Gastrocnemius medialis (tissue), 4 donors: ENCODE measurements at regions not wholly inside any gene's neighbourhood (a gene's known extent, or its start where the extent isn't known, plus 50 kb on each side); places are given as distances from the start of the nearest gene placed in this dataset.

Source experiments
- POLR2A ChIP-seq, 2 donors: fragments of 450-650 bp; IDR thresholded peaks; one replicate each; pipeline ENCODE4 v1.6.1; 2017; ENCODE audit warnings: antibody characterized with exemption in 2 of 2, mild to moderate bottlenecking in 2 of 2, moderate library complexity in 2 of 2
- TF ChIP-seq, protein P1 (sequence below), 5 experiments: fragments of 450-650 bp in 3 of 5; fragments of 200-600 bp in 2 of 5; sonication (generic) in 2 of 5; IDR thresholded peaks in 4 of 5; conservative IDR thresholded peaks in 1 of 5; 1 replicate in 4 of 5; 2 replicates in 1 of 5; pipeline ENCODE4 v1.5.1; 2016 to 2019; ENCODE audit warnings: antibody characterized with exemption in 5 of 5, mild to moderate bottlenecking in 3 of 5, moderate library complexity in 3 of 5

DNA sequence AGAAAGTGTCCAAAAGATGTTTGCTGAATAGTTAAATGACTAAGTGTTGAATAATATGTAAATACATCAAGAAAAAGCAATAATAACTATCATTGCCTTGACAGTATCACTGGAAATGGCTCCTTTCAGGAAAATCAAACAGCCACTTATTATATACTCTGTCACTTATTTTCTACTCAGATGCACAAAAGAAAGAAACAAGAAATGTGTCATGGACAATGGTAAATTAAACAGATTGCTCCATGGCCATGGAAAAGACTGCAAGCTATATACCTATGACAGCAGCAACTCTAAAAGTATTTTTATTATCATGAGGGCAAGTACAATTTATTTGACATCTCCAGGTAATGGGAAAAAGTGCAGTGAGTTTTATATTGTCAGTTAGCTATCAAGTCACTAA is 52.9 kb upstream of the GUCY1A2 start:
- TF ChIP-seq, protein P1, sequence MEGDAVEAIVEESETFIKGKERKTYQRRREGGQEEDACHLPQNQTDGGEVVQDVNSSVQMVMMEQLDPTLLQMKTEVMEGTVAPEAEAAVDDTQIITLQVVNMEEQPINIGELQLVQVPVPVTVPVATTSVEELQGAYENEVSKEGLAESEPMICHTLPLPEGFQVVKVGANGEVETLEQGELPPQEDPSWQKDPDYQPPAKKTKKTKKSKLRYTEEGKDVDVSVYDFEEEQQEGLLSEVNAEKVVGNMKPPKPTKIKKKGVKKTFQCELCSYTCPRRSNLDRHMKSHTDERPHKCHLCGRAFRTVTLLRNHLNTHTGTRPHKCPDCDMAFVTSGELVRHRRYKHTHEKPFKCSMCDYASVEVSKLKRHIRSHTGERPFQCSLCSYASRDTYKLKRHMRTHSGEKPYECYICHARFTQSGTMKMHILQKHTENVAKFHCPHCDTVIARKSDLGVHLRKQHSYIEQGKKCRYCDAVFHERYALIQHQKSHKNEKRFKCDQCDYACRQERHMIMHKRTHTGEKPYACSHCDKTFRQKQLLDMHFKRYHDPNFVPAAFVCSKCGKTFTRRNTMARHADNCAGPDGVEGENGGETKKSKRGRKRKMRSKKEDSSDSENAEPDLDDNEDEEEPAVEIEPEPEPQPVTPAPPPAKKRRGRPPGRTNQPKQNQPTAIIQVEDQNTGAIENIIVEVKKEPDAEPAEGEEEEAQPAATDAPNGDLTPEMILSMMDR (IDR thresholded peaks at IDR 0.05 in 4 of 5, conservative IDR thresholded peaks at IDR 0.05 in 1 of 5) = no peak
- no peak for TF ChIP-seq POLR2A (IDR thresholded peaks at IDR 0.05)
